ENCODE measurements at regions not wholly inside any gene's neighbourhood (a gene's known extent, or its start where the extent isn't known, plus 50 kb on each side); places are given as distances from the start of the nearest gene placed in this dataset.

DNA sequence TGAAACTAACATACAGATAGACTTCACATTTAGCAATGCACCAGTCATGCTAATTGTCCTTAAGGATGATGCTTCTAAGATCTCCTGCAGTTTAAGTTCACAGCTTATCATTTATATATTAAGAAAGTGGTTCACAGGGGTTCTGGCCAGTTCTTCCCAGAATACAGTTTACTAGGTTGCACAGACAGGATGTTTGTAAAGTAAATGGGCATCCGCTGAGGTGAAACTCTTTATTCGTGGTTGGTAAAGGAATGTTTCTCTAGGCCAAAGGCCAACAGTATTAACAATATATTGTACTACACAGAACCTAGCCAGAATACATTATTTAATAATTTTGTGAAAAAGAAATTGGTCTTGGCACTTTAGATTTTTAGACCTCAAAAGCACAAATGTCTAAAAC, 1427.3 kb downstream of the CDH8 start:
- TF ChIP-seq, protein P1, sequence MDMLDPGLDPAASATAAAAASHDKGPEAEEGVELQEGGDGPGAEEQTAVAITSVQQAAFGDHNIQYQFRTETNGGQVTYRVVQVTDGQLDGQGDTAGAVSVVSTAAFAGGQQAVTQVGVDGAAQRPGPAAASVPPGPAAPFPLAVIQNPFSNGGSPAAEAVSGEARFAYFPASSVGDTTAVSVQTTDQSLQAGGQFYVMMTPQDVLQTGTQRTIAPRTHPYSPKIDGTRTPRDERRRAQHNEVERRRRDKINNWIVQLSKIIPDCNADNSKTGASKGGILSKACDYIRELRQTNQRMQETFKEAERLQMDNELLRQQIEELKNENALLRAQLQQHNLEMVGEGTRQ (IDR thresholded peaks at IDR 0.05; ENCODE audit: borderline replicate concordance, low read depth, low read length): no peak
- TF ChIP-seq NR2C1 (IDR thresholded peaks at IDR 0.05) (no peak), TAF1 (IDR thresholded peaks at IDR 0.05; ENCODE audit: borderline replicate concordance, low read depth, low read length) (no peak), CHD1 (IDR thresholded peaks at IDR 0.05; ENCODE audit: low read depth, low read length) (no peak)
